HT1080 (cell line): ENCODE measurements at regions not wholly inside any gene's neighbourhood (a gene's known extent, or its start where the extent isn't known, plus 50 kb on each side); places are given as distances from the start of the nearest gene placed in this dataset.

Experiments used
- DNase-seq: peaks from one replicate; pipeline ENCODE4 v3.0.0-alpha.2; 2015; ENCODE audit warnings: low read depth

- no peak for DNase-seq
These were observed 227.4 kb downstream of the MAN2A1 start for GRCh38 chr5:109917154-109917546.

GRCh38 chr5:109917966-109918365 is 228.2 kb downstream of the MAN2A1 start:
- no peak for DNase-seq

- no peak for DNase-seq
These were observed 231.0 kb downstream of the MAN2A1 start for GRCh38 chr5:109920736-109921135.

- DNase-seq: no peak
These were observed 232.1 kb downstream of the MAN2A1 start for GRCh38 chr5:109921735-109922380.

- no peak for DNase-seq
These were observed 232.8 kb downstream of the MAN2A1 start for GRCh38 chr5:109922381-109922995.

GRCh38 chr5:109923205-109923604 is 233.5 kb downstream of the MAN2A1 start:
- no peak for DNase-seq

GRCh38 chr5:109924237-109925107 is 234.7 kb downstream of the MAN2A1 start:
- DNase-seq: no peak

GRCh38 chr5:109927639-109928038 is 237.9 kb downstream of the MAN2A1 start:
- no peak for DNase-seq

- no peak for DNase-seq
These were observed 238.3 kb downstream of the MAN2A1 start for GRCh38 chr5:109928046-109928445.

GRCh38 chr5:109928811-109929210 is 239.1 kb downstream of the MAN2A1 start:
- no peak for DNase-seq

GRCh38 chr5:109929376-109929775 is 239.6 kb downstream of the MAN2A1 start:
- no peak for DNase-seq

- no peak for DNase-seq
These were observed 240.2 kb downstream of the MAN2A1 start for GRCh38 chr5:109929911-109930310.

GRCh38 chr5:109931049-109931780 is 241.5 kb downstream of the MAN2A1 start:
- no peak for DNase-seq

- peak; percentile 31 for DNase-seq
These were observed 246.2 kb downstream of the MAN2A1 start for GRCh38 chr5:109935833-109936490.

- DNase-seq: no peak
These were observed 247.3 kb downstream of the MAN2A1 start for GRCh38 chr5:109936996-109937395.

- DNase-seq: no peak
These were observed 248.2 kb downstream of the MAN2A1 start for GRCh38 chr5:109937951-109938350.

- no peak for DNase-seq
These were observed 248.7 kb downstream of the MAN2A1 start for GRCh38 chr5:109938453-109938852.

- peak; percentile 94 for DNase-seq
These were observed 249.5 kb downstream of the MAN2A1 start for GRCh38 chr5:109939116-109939682.

GRCh38 chr5:109942646-109943045 is 252.9 kb downstream of the MAN2A1 start:
- no peak for DNase-seq

- DNase-seq: no peak
These were observed 254.0 kb downstream of the MAN2A1 start for GRCh38 chr5:109943701-109944235.
